ENCODE measurements at regions not wholly inside any gene's neighbourhood (a gene's known extent, or its start where the extent isn't known, plus 50 kb on each side); places are given as distances from the start of the nearest gene placed in this dataset.

GRCh38 chr6:170232186-170233002, 58.5 kb downstream of the DLL1 start:
- TF ChIP-seq CTCF (IDR thresholded peaks at IDR 0.05; ENCODE audit: insufficient read depth, missing control alignments) = no peak
- FAIRE-seq = no peak
- DNase-seq (ENCODE audit: insufficient read length, low spot score) = no peak

GRCh38 chr6:170231293-170232185, 59.3 kb downstream of the DLL1 start:
- TF ChIP-seq CTCF (IDR thresholded peaks at IDR 0.05; ENCODE audit: insufficient read depth, missing control alignments) = no peak
- FAIRE-seq = no peak
- DNase-seq (ENCODE audit: insufficient read length, low spot score) = no peak

- FAIRE-seq = no peak
- no peak for TF ChIP-seq CTCF (IDR thresholded peaks at IDR 0.05; ENCODE audit: insufficient read depth, missing control alignments)
- no peak for DNase-seq (ENCODE audit: insufficient read length, low spot score)
These were observed 60.2 kb downstream of the DLL1 start for GRCh38 chr6:170230520-170231292.

- FAIRE-seq (no peak), DNase-seq (ENCODE audit: insufficient read length, low spot score) (no peak)
- TF ChIP-seq CTCF (IDR thresholded peaks at IDR 0.05; ENCODE audit: insufficient read depth, missing control alignments) = no peak
These were observed 60.9 kb downstream of the DLL1 start for GRCh38 chr6:170229851-170230519.

GRCh38 chr6:170229396-170229795, 61.5 kb downstream of the DLL1 start:
- TF ChIP-seq CTCF (IDR thresholded peaks at IDR 0.05; ENCODE audit: insufficient read depth, missing control alignments) = no peak
- no peak for FAIRE-seq
- no peak for DNase-seq (ENCODE audit: insufficient read length, low spot score)

- no peak for DNase-seq (ENCODE audit: insufficient read length, low spot score)
- TF ChIP-seq CTCF (IDR thresholded peaks at IDR 0.05; ENCODE audit: insufficient read depth, missing control alignments) = no peak
- FAIRE-seq = no peak
These were observed 62.0 kb downstream of the DLL1 start for GRCh38 chr6:170228946-170229310.
